ENCODE measurements at regions not wholly inside any gene's neighbourhood (a gene's known extent, or its start where the extent isn't known, plus 50 kb on each side); places are given as distances from the start of the nearest gene placed in this dataset.
"Not testable (repeated sequence)": the region's sequence is repeated elsewhere in the genome, so short reads cannot be mapped to it uniquely, and the experiment has no call there.

DNA sequence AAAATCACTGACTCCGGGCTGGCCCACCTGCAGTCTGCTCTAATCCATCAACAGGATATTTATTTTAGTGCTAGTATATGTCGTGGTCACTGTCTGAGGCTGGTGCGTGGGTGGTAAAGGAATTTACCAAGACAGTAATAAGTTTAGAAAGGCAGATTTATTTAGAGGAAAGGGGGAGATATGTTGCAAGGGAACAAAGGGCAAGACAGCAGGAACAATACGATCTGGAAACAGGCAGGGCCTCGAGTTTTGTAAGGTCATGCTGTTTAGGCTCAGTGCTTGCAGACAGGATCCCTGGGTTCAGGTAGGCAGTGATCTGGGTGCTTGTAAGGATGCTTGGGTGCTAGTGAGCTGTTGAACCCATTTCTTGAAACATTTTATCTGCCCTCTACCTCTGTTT is 748.2 kb upstream of the SLITRK5 start:
- no peak overlapping the region for H3K27ac ChIP-seq
- CTCF ChIA-PET = interaction anchor here (0.6 kb wide), 1 partner anchor 281 kb away, joined by 5 read pairs; no protein-coding TSS in a partner anchor
- POLR2A ChIA-PET (ENCODE audit: low non-redundant PET) = no interaction called here
- DNase-seq (ENCODE audit: low spot score) = no peak
- TF ChIP-seq, protein P1, sequence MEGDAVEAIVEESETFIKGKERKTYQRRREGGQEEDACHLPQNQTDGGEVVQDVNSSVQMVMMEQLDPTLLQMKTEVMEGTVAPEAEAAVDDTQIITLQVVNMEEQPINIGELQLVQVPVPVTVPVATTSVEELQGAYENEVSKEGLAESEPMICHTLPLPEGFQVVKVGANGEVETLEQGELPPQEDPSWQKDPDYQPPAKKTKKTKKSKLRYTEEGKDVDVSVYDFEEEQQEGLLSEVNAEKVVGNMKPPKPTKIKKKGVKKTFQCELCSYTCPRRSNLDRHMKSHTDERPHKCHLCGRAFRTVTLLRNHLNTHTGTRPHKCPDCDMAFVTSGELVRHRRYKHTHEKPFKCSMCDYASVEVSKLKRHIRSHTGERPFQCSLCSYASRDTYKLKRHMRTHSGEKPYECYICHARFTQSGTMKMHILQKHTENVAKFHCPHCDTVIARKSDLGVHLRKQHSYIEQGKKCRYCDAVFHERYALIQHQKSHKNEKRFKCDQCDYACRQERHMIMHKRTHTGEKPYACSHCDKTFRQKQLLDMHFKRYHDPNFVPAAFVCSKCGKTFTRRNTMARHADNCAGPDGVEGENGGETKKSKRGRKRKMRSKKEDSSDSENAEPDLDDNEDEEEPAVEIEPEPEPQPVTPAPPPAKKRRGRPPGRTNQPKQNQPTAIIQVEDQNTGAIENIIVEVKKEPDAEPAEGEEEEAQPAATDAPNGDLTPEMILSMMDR (conservative IDR thresholded peaks at IDR 0.05; ENCODE audit: low read depth) = no peak

DNA sequence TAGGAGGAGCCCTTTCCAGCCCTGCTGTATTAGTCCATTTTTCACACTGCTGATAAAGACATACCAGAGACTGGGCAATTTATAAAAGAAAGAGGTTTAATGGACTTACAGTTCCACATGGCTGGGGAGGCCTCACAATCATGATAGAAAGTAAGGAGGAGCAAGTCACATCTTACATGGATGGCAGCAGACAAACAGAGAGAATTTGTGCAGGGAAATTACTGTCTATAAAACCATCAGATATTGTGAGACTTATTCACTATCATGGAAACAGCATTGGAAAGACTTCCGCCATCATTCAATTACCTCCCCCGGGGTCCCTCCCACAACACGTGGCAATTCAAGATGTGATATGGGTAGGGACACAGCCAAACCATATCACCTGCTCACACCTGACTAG is 744.3 kb upstream of the SLITRK5 start:
- H3K27ac ChIP-seq; POLR2A ChIA-PET (ENCODE audit: low non-redundant PET); DNase-seq (ENCODE audit: low spot score); CTCF ChIA-PET: not testable (repeated sequence)

DNA sequence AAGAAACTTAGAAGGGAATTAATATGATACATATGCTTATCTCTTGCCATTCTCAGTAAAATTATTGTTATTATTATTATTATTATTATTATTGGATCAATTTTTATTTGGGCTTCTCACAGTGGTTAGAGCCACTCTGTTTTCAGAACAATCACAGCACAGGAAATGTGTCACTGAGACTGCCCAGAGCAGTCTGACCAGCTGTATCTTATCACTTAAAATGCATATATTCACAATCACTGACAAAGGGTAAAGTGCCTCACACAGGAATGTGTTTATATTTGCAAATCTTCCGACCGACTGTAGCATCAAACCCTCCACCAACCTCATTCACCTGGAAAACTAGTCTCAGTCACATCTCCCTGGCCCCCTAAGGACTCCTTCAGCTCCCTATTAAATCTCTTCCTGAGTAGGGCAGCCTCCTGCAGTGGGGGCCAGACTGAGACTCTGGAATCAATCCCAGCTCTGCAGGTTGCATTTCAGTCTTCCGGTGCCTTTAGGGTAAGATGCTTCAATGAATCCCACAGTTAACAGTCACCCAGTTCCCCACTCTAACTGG is 738.3 kb upstream of the SLITRK5 start:
- ChIA-PET POLR2A (ENCODE audit: low non-redundant PET) (no interaction called here), CTCF (no interaction called here)
- TF ChIP-seq, protein P1 (conservative IDR thresholded peaks at IDR 0.05; ENCODE audit: low read depth) = no peak
- no peak overlapping the region for H3K27ac ChIP-seq
- no peak for DNase-seq (ENCODE audit: low spot score)

DNA sequence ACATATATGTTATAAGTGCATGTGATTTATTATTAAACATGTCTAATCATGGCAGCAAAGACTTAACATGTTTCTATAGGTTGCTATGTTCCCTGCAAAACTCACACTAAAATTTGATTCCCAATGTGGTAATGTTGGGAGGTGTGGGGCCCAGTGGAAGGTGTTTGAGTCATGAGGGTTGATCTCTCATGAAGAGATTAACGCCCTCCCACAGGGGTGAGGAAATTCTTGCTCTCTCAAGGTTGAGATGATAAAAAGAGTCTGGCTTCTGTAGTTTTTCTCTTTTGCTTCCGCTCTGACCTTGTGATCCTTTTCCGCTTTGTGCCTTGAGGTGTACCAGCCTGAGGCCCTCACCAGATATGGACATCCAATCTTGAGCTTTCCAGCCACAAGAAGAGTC is 737.5 kb upstream of the SLITRK5 start:
- POLR2A ChIA-PET (ENCODE audit: low non-redundant PET) = no interaction called here
- no peak overlapping the region for H3K27ac ChIP-seq
- TF ChIP-seq, protein P1 (conservative IDR thresholded peaks at IDR 0.05; ENCODE audit: low read depth) = no peak
- CTCF ChIA-PET = no interaction called here
- DNase-seq (ENCODE audit: low spot score) = no peak

DNA sequence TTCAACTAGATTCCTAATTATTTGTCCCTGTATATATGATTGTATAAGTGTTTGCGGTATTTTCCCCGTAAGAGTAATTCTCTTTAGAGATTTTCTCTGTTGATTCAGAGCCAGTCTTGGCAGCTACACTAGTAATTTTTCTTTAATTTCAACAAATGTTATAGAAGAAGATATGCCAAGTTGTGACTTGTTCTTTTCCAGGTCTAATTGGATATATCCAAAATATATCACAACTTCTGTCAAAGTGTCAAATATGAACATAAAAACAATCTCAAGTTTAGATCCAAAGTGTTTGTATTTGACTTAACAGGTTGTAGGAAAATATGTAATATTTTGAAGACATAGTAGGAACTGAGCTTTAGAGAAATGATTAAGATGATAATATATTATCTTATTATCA is 733.9 kb upstream of the SLITRK5 start:
- CTCF ChIA-PET = no interaction called here
- TF ChIP-seq, protein P1 (conservative IDR thresholded peaks at IDR 0.05; ENCODE audit: low read depth) = no peak
- H3K27ac ChIP-seq = no peak overlapping the region
- DNase-seq (ENCODE audit: low spot score) = no peak
- POLR2A ChIA-PET (ENCODE audit: low non-redundant PET) = no interaction called here

DNA sequence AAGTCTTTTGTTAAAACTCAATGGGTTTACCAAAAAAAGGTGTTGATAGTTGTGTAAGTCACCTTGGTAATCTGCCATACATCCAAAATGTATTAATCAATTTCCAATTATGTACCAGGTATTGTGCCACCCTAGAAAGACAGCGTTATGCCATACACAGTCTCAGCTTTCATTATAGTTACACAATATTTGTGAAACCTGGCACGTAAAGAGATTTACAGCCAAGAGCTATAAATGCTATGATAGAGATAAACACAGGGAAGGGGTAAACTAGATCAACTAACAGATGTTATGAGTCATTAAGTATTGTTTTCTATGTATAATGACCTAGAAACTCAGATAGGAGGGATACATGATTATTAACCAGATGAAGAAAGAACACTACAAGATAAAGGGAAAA is 725.6 kb upstream of the SLITRK5 start:
- POLR2A ChIA-PET (ENCODE audit: low non-redundant PET) = no interaction called here
- CTCF ChIA-PET = no interaction called here
- no peak for DNase-seq (ENCODE audit: low spot score)

DNA sequence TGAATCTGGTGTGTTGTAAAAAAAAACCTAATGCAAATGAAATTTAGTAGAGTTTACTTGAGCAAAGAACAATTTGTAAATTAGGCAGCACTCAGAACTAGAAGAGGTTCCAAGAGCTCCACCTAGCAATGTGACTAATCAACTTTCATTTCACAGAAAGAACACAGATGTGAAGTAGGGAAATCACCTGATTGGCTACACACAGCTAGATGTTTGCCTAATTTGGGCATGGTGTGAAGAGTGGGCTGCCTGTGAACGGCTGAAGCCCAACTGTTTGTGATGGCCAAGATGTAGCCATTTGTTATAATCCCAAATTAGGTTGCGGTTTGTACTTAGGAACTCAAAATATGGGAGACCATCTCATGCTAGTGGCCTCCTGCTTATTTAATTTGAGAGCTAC is 724.4 kb upstream of the SLITRK5 start:
- TF ChIP-seq, protein P1 (conservative IDR thresholded peaks at IDR 0.05; ENCODE audit: low read depth) = no peak
- H3K27ac ChIP-seq = no peak overlapping the region
- CTCF ChIA-PET = no interaction called here
- POLR2A ChIA-PET (ENCODE audit: low non-redundant PET) = no interaction called here
- DNase-seq (ENCODE audit: low spot score) = no peak

More for the DNA sequence above, 725.6 kb upstream of the SLITRK5 start:
- no peak overlapping the region for H3K27ac ChIP-seq
- TF ChIP-seq, protein P1 (conservative IDR thresholded peaks at IDR 0.05; ENCODE audit: low read depth) = no peak
